Ascending aorta (tissue), 2 donors: ENCODE measurements at regions not wholly inside any gene's neighbourhood (a gene's known extent, or its start where the extent isn't known, plus 50 kb on each side); places are given as distances from the start of the nearest gene placed in this dataset.
"Not testable (repeated sequence)": the region's sequence is repeated elsewhere in the genome, so short reads cannot be mapped to it uniquely, and the experiment has no call there.

Experiments used
- DNase-seq, 2 donors: peaks; one replicate each; pipeline ENCODE4 v3.0.0-alpha.2; 2019; ENCODE audit warnings: low spot score in 2 of 2
- H3K27ac ChIP-seq, 2 donors: fragments of 200-600 bp; sonication (generic); one replicate each; pipeline ENCODE4 v1.5.1; 2016 to 2017; ENCODE audit warnings: mild to moderate bottlenecking in 1 of 2
- H3K27me3 ChIP-seq: fragments of 200-600 bp; sonication (generic); one replicate; pipeline ENCODE4 v1.5.1; 2017
- H3K36me3 ChIP-seq, 2 donors: fragments of 200-600 bp; sonication (generic); one replicate each; pipeline ENCODE4 v1.5.1; 2016
- H3K4me1 ChIP-seq, 2 donors: fragments of 200-600 bp; sonication (generic); one replicate each; pipeline ENCODE4 v1.5.1; 2016 to 2017; ENCODE audit warnings: mild to moderate bottlenecking in 1 of 2
- H3K4me3 ChIP-seq, 2 donors: fragments of 200-600 bp; sonication (generic); one replicate each; pipeline ENCODE4 v1.5.1; 2016 to 2017; ENCODE audit warnings: mild to moderate bottlenecking in 1 of 2
- H3K9me3 ChIP-seq, 2 donors: fragments of 200-600 bp; sonication (generic); one replicate each; pipeline ENCODE4 v1.5.1; 2016
- CTCF ChIP-seq, 3 experiments: fragments of 200-600 bp in 2 of 3; fragments of 450-650 bp in 1 of 3; sonication (generic) in 2 of 3; IDR thresholded peaks; one replicate each; pipeline ENCODE4 v1.5.1; 2016 to 2019; ENCODE audit warnings: antibody characterized with exemption in 3 of 3, mild to moderate bottlenecking in 1 of 3, moderate library complexity in 1 of 3
- intact Hi-C: fragments of 100-400 bp; cut with DNase I; formaldehyde crosslinking; loops from one replicate; pipeline ENCODE4 v1.15.1; 2023

- Histone ChIP-seq H3K4me3 (no peak overlapping the region), H3K4me1 (no peaks in the 10 kb centered on the region), H3K9me3 (no peaks in the 10 kb centered on the region), H3K27ac (no peak overlapping the region), H3K27me3 (no peaks in the 10 kb centered on the region), H3K36me3 (no peaks in the 10 kb centered on the region)
- DNase-seq: no peak
- TF ChIP-seq CTCF (IDR thresholded peaks at IDR 0.05): no peak
- intact Hi-C loops: no loop called here
Measured at GRCh38 chr14:25828562-25828961, 769.3 kb downstream of the NOVA1 start.

- Histone ChIP-seq H3K27ac (no peak overlapping the region), H3K27me3 (no peaks in the 10 kb centered on the region), H3K9me3 (no peaks in the 10 kb centered on the region), H3K4me1 (no peaks in the 10 kb centered on the region), H3K36me3 (no peaks in the 10 kb centered on the region), H3K4me3 (no peak overlapping the region)
- intact Hi-C loops: no loop called here
- DNase-seq: no peak
- TF ChIP-seq CTCF (IDR thresholded peaks at IDR 0.05): no peak
Measured at GRCh38 chr14:25826105-25826504, 771.7 kb downstream of the NOVA1 start.

GRCh38 chr14:25820368-25820767 is 770.4 kb upstream of the STXBP6 start:
- Histone ChIP-seq H3K4me3 (no peak overlapping the region), H3K27ac (no peak overlapping the region), H3K27me3 (no peaks in the 10 kb centered on the region), H3K4me1 (no peaks in the 10 kb centered on the region), H3K36me3 (no peaks in the 10 kb centered on the region), H3K9me3 (no peaks in the 10 kb centered on the region)
- intact Hi-C loops: no loop called here
- DNase-seq: no peak
- no peak for TF ChIP-seq CTCF (IDR thresholded peaks at IDR 0.05)

GRCh38 chr14:25814622-25815021 is 764.7 kb upstream of the STXBP6 start:
- H3K36me3 ChIP-seq, H3K27me3 ChIP-seq, H3K4me1 ChIP-seq, H3K4me3 ChIP-seq, DNase-seq, H3K27ac ChIP-seq, H3K9me3 ChIP-seq, intact Hi-C loops: not testable (repeated sequence)

- Histone ChIP-seq H3K4me3 (no peak overlapping the region), H3K27ac (no peak overlapping the region), H3K27me3 (no peaks in the 10 kb centered on the region), H3K4me1 (no peaks in the 10 kb centered on the region), H3K36me3 (no peaks in the 10 kb centered on the region), H3K9me3 (no peaks in the 10 kb centered on the region)
- DNase-seq: no peak
- TF ChIP-seq CTCF (IDR thresholded peaks at IDR 0.05): no peak
- intact Hi-C loops: no loop called here
Measured at GRCh38 chr14:25803386-25804018, 753.6 kb upstream of the STXBP6 start.

GRCh38 chr14:25800841-25801240 is 750.9 kb upstream of the STXBP6 start:
- intact Hi-C loops: no loop called here
- no peak overlapping the region for H3K4me3 ChIP-seq
- H3K9me3 ChIP-seq: no peaks in the 10 kb centered on the region
- no peak for TF ChIP-seq CTCF (IDR thresholded peaks at IDR 0.05)
- no peak overlapping the region for H3K27ac ChIP-seq
- no peaks in the 10 kb centered on the region for H3K36me3 ChIP-seq
- no peaks in the 10 kb centered on the region for H3K27me3 ChIP-seq
- no peaks in the 10 kb centered on the region for H3K4me1 ChIP-seq
- no peak for DNase-seq
